Esophagus muscularis mucosa (tissue), 3 donors: ENCODE measurements at regions not wholly inside any gene's neighbourhood (a gene's known extent, or its start where the extent isn't known, plus 50 kb on each side); places are given as distances from the start of the nearest gene placed in this dataset.

Source experiments
- POLR2A ChIP-seq: fragments of 450-650 bp; IDR thresholded peaks from one replicate; pipeline ENCODE4 v1.6.1; 2017; ENCODE audit warnings: antibody characterized with exemption, moderate library complexity, mild to moderate bottlenecking, low read depth
- TF ChIP-seq, protein P1 (sequence below), 3 experiments: fragments of 200-600 bp in 2 of 3; fragments of 450-650 bp in 1 of 3; sonication (generic) in 2 of 3; IDR thresholded peaks; one replicate each; pipeline ENCODE4 v1.5.1; 2017 to 2019; ENCODE audit warnings: antibody characterized with exemption in 3 of 3, mild to moderate bottlenecking in 2 of 3, moderate library complexity in 1 of 3

DNA sequence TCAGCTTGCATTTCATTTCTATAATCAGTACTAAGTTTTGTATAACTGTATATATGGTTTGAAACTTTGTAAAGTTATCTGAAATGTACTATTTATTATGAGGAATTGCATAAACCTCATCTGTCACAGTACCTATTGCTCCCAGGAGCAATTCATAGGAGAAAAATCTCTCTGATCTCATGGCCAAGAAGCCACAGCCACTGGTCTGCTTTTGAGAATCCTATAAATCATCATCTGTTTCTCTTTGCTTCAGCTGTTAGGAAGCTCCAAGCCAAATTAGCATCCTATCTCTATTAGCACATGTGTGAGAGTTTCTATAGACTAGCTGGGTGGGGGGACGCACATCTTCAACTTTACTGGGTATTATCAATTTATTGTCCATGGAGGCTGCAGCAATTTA lies 210.3 kb downstream of the CYP26B1 start:
- TF ChIP-seq, protein P1, sequence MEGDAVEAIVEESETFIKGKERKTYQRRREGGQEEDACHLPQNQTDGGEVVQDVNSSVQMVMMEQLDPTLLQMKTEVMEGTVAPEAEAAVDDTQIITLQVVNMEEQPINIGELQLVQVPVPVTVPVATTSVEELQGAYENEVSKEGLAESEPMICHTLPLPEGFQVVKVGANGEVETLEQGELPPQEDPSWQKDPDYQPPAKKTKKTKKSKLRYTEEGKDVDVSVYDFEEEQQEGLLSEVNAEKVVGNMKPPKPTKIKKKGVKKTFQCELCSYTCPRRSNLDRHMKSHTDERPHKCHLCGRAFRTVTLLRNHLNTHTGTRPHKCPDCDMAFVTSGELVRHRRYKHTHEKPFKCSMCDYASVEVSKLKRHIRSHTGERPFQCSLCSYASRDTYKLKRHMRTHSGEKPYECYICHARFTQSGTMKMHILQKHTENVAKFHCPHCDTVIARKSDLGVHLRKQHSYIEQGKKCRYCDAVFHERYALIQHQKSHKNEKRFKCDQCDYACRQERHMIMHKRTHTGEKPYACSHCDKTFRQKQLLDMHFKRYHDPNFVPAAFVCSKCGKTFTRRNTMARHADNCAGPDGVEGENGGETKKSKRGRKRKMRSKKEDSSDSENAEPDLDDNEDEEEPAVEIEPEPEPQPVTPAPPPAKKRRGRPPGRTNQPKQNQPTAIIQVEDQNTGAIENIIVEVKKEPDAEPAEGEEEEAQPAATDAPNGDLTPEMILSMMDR (IDR thresholded peaks at IDR 0.05), result no peak
- TF ChIP-seq POLR2A, result no peak
